H1 (cell line): ENCODE measurements at regions not wholly inside any gene's neighbourhood (a gene's known extent, or its start where the extent isn't known, plus 50 kb on each side); places are given as distances from the start of the nearest gene placed in this dataset.
"Not testable (repeated sequence)": the region's sequence is repeated elsewhere in the genome, so short reads cannot be mapped to it uniquely, and the experiment has no call there.

Source experiments
- CTCF ChIA-PET: fragments of 300-600 bp; sonication (Branson Sonifier 250); formaldehyde crosslinking; loops from one replicate; lab custom pipeline; 2021; ENCODE audit not compliant: partially characterized antibody; lab: Charles Lee
- POLR2A ChIA-PET: fragments of 300-600 bp; sonication (Branson Sonifier 250); formaldehyde crosslinking; loops from one replicate; lab custom pipeline; 2021; ENCODE audit warnings: inconsistent platforms; ENCODE audit not compliant: partially characterized antibody; lab: Charles Lee
- DNase-seq, 2 experiments: peaks; one replicate each; pipeline versions ENCODE4 v3.0.0 to v3.0.0-alpha.2; 2010 to 2022; ENCODE audit warnings: low spot score in 2 of 2, low read depth in 1 of 2, mixed read lengths in 1 of 2
- FAIRE-seq: peaks from 2 replicates; lab custom pipeline; 2011; peaks lifted over from hg19 to GRCh38; lab: Jason Lieb, UNC
- H2AFZ ChIP-seq: 2 replicates; pipeline ENCODE4 v1.8.1; 2012; ENCODE audit warnings: low read length, inconsistent platforms
- H2AK5ac ChIP-seq: 2 replicates; pipeline ENCODE4 v1.6.1; 2013; ENCODE audit warnings: low read depth, low read length
- H2BK120ac ChIP-seq: replicated peaks from 2 replicates; pipeline ENCODE3; 2013; ENCODE audit warnings: low read depth, low read length, inconsistent platforms
- H2BK12ac ChIP-seq: 2 replicates; pipeline ENCODE4 v1.6.1; 2013; ENCODE audit warnings: low read depth, low read length
- H2BK15ac ChIP-seq: 2 replicates; pipeline ENCODE4 v1.6.1; 2013; ENCODE audit warnings: low read length
- H2BK20ac ChIP-seq: 2 replicates; pipeline ENCODE4 v1.6.1; 2013; ENCODE audit warnings: low read length
- H2BK5ac ChIP-seq: 2 replicates; pipeline ENCODE4 v1.6.1; 2013; ENCODE audit warnings: low read depth, low read length
- H3K14ac ChIP-seq: 2 replicates; pipeline ENCODE4 v1.6.1; 2013; ENCODE audit warnings: inconsistent platforms; ENCODE audit not compliant: insufficient read length
- H3K18ac ChIP-seq: 2 replicates; pipeline ENCODE4 v1.6.1; 2013; ENCODE audit warnings: low read length; ENCODE audit errors: extremely low read depth
- H3K23ac ChIP-seq: 2 replicates; pipeline ENCODE4 v1.6.1; 2013; ENCODE audit warnings: inconsistent platforms; ENCODE audit not compliant: insufficient read length
- H3K23me2 ChIP-seq: 2 replicates; pipeline ENCODE4 v1.6.1; 2013; ENCODE audit warnings: low read depth, low read length
- H3K27ac ChIP-seq: 2 replicates; pipeline ENCODE4 v1.6.1; 2011; ENCODE audit warnings: low read depth, low read length, inconsistent platforms
- H3K27me3 ChIP-seq, 4 experiments: replicated peaks in 1 of 4; 1 replicate in 1 of 4; 2 replicates in 3 of 4; pipeline versions ENCODE4 v1.6.1 to v1.8.1; 2011 to 2013; ENCODE audit warnings: low read length in 3 of 4, mild to moderate bottlenecking in 3 of 4, inconsistent platforms in 2 of 4, mixed read lengths in 2 of 4, moderate library complexity in 1 of 4; ENCODE audit not compliant: control insufficient read depth in 3 of 4, insufficient read depth in 3 of 4; ENCODE audit errors: extremely low read depth in 1 of 4
- H3K36me3 ChIP-seq, 4 experiments: 2 replicates each; pipeline versions ENCODE4 v1.6.1 to v1.8.1; 2011 to 2013; ENCODE audit warnings: mild to moderate bottlenecking in 4 of 4, low read length in 3 of 4, moderate library complexity in 2 of 4, control low read depth in 1 of 4, inconsistent platforms in 1 of 4; ENCODE audit not compliant: insufficient read depth in 4 of 4, control insufficient read depth in 2 of 4
- H3K4ac ChIP-seq: replicated peaks from 2 replicates; pipeline ENCODE3; 2013; ENCODE audit warnings: low read length, low read depth, mixed read lengths, inconsistent platforms; ENCODE audit not compliant: insufficient read length
- H3K4me1 ChIP-seq, 4 experiments: replicated peaks in 1 of 4; 1 replicate in 1 of 4; 2 replicates in 3 of 4; pipeline versions ENCODE4 v1.6.1 to v1.8.1; 2011 to 2013; ENCODE audit warnings: low read length in 3 of 4, inconsistent platforms in 2 of 4, mixed read lengths in 1 of 4; ENCODE audit not compliant: insufficient read depth in 4 of 4, control insufficient read depth in 3 of 4
- H3K4me2 ChIP-seq, 2 experiments: 2 replicates each; pipeline versions ENCODE4 v1.6.1 to v1.8.1; 2011 to 2013; ENCODE audit warnings: low read depth in 2 of 2, low read length in 2 of 2, control low read depth in 1 of 2, inconsistent platforms in 1 of 2, mild to moderate bottlenecking in 1 of 2; ENCODE audit not compliant: insufficient read depth in 1 of 2
- H3K4me3 ChIP-seq, 4 experiments: fragments of 200-600, 300-600 bp in 1 of 4; sonication (generic), shearing (Covaris generic), sonication (Bioruptor Twin) in 1 of 4; 2 replicates each; pipeline versions ENCODE4 v1.5.1 to v1.8.1; 2011 to 2016; ENCODE audit warnings: low read length in 4 of 4, low read depth in 3 of 4, control low read depth in 2 of 4, inconsistent platforms in 2 of 4, mild to moderate bottlenecking in 2 of 4, mixed read lengths in 1 of 4, moderate library complexity in 1 of 4; ENCODE audit not compliant: insufficient read depth in 2 of 4; ENCODE audit errors: extremely low read depth in 1 of 4
- H3K56ac ChIP-seq: replicated peaks from 2 replicates; pipeline ENCODE3; 2013; ENCODE audit warnings: low read depth, mild to moderate bottlenecking, mixed read lengths, low read length, inconsistent platforms; ENCODE audit not compliant: insufficient read length
- H3K79me1 ChIP-seq: 2 replicates; pipeline ENCODE4 v1.6.1; 2013; ENCODE audit warnings: low read depth, low read length, control low read depth
- H3K79me2 ChIP-seq, 2 experiments: 2 replicates each; pipeline versions ENCODE4 v1.6.1 to v1.8.1; 2012 to 2013; ENCODE audit warnings: low read length in 2 of 2, mild to moderate bottlenecking in 2 of 2, inconsistent platforms in 1 of 2; ENCODE audit not compliant: insufficient read depth in 2 of 2, control insufficient read depth in 1 of 2
- H3K9ac ChIP-seq, 4 experiments: replicated peaks in 1 of 4; 1 replicate in 1 of 4; 2 replicates in 3 of 4; pipeline versions ENCODE4 v1.6.1 to v1.8.1; 2011 to 2013; ENCODE audit warnings: low read depth in 3 of 4, low read length in 3 of 4, control low read depth in 2 of 4, mild to moderate bottlenecking in 2 of 4, moderate library complexity in 2 of 4, inconsistent platforms in 1 of 4; ENCODE audit errors: extremely low read depth in 1 of 4
- H3K9me3 ChIP-seq, 2 experiments: 2 replicates each; pipeline versions ENCODE4 v1.6.1 to v1.8.1; 2012 to 2013; ENCODE audit warnings: mild to moderate bottlenecking in 2 of 2, moderate library complexity in 2 of 2, control low read depth in 1 of 2, inconsistent platforms in 1 of 2, low read depth in 1 of 2, low read length in 1 of 2, mixed read lengths in 1 of 2; ENCODE audit not compliant: insufficient read depth in 2 of 2
- H4K20me1 ChIP-seq, 2 experiments: replicated peaks in 1 of 2; 2 replicates each; pipeline versions ENCODE3 to v1.8.1; 2011 to 2013; ENCODE audit warnings: inconsistent platforms in 2 of 2, low read length in 2 of 2, mild to moderate bottlenecking in 1 of 2; ENCODE audit not compliant: insufficient read depth in 2 of 2, control insufficient read depth in 1 of 2
- H4K5ac ChIP-seq: 2 replicates; pipeline ENCODE4 v1.6.1; 2013; ENCODE audit warnings: low read length, low read depth, mixed read lengths, inconsistent platforms; ENCODE audit not compliant: insufficient read length
- H4K8ac ChIP-seq: 2 replicates; pipeline ENCODE4 v1.8.0; 2013; ENCODE audit warnings: mild to moderate bottlenecking, moderate library complexity, low read length, inconsistent platforms; ENCODE audit not compliant: insufficient read depth; ENCODE audit errors: extremely low read depth
- H4K91ac ChIP-seq: replicated peaks from 2 replicates; pipeline ENCODE3; 2013; ENCODE audit warnings: low read length, mixed read lengths, inconsistent platforms; ENCODE audit not compliant: insufficient read length
- SUZ12 ChIP-seq: fragments of 200-600 bp; sonication (generic); IDR thresholded peaks from 2 replicates; pipeline ENCODE4 v1.6.1; 2012; ENCODE audit warnings: mild to moderate bottlenecking, inconsistent platforms, low read length, moderate library complexity, mixed read lengths
- whole genome bisulfite sequencing, 2 experiments: shearing (Covaris generic) in 1 of 2; methylation state at CpG; one replicate each; pipeline versions ENCODE4 v1.1.6 to v1.1.7; 2013 to 2015; ENCODE audit warnings: low lambda C conversion rate in 2 of 2, mixed read lengths in 2 of 2, inconsistent platforms in 1 of 2, low coverage in 1 of 2, missing lambda C conversion rate in 1 of 2; ENCODE audit not compliant: insufficient replicate concordance in 2 of 2, insufficient coverage in 1 of 2, insufficient read length in 1 of 2; ENCODE audit errors: extremely low coverage in 1 of 2, missing lambda C conversion rate in 1 of 2; 5-methylcytosine and 5-hydroxymethylcytosine counted together

- no peak for TF ChIP-seq SUZ12
These were observed 719.3 kb upstream of the RGS18 start (continued) for GRCh38 chr1:191438979-191439378.

GRCh38 chr1:191448279-191448678 lies 710.0 kb upstream of the RGS18 start:
- H3K79me2 ChIP-seq, POLR2A ChIA-PET: not testable (repeated sequence)

More at GRCh38 chr1:191448279-191448678, 710.0 kb upstream of the RGS18 start:
- H2AK5ac ChIP-seq, H3K56ac ChIP-seq, H4K91ac ChIP-seq, H3K9me3 ChIP-seq, H3K36me3 ChIP-seq, H2BK120ac ChIP-seq, DNase-seq, H3K4me1 ChIP-seq, H3K27ac ChIP-seq, H3K23me2 ChIP-seq, H4K8ac ChIP-seq, H3K79me1 ChIP-seq, H3K4ac ChIP-seq, H2BK20ac ChIP-seq, H3K23ac ChIP-seq, H2BK15ac ChIP-seq, H2BK5ac ChIP-seq, H4K20me1 ChIP-seq, FAIRE-seq, H3K14ac ChIP-seq, H4K5ac ChIP-seq, H3K18ac ChIP-seq, H2BK12ac ChIP-seq, CTCF ChIA-PET, H3K9ac ChIP-seq, H3K4me3 ChIP-seq, H3K4me2 ChIP-seq, H2AFZ ChIP-seq, H3K27me3 ChIP-seq: not testable (repeated sequence)
- WGBS, 2 experiments = 96% methylated on average over 8 of the region's 9 CpGs; no CpG with 5 or more reads in 1 of the 2 experiments
